ENCODE measurements at regions not wholly inside any gene's neighbourhood (a gene's known extent, or its start where the extent isn't known, plus 50 kb on each side); places are given as distances from the start of the nearest gene placed in this dataset.
"Not testable (repeated sequence)": the region's sequence is repeated elsewhere in the genome, so short reads cannot be mapped to it uniquely, and the experiment has no call there.

DNA sequence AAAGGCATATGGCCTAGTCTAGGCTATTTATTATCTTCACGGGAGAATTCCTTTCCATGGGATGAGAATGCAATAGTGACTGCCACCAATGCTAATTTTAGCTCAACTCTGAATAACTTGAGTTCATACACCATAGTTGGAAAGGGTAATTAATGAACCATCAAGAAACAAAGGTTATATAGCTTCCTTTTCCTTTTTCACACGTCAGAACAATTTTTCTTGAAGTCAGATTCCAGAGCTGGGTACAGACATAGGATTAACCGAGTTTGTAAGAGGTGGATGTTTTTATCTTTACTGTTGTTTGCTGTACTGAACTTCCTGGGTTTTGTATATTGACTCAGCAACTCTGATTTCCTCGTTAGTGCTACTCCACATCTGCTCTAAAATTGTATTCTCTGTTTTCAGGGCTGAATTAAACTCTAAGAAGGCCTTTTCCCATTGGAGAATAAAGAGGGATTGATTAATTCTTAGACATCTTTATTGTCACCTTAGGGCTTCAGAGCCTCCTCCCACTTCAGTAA lies 262.0 kb downstream of the NUF2 start:
- DNase-seq = no peak

DNA sequence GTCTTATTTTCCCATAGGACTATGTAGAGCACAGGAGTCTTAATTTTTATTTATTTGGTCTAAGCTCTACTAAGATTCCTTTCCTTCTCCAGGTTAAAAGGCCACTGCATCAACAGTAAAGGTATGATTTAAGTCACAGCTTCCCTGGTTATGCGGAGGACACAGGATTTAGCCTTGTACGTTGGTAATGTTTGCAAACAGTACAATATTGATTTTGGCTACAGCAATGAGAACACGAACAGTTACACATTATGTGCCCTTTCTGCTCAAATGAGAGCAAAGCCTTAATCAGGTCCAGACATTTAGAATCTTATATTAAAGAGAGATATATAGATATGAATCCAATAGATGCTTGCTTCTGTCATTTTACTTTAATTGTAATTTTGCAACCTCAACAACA lies 264.0 kb downstream of the NUF2 start:
- DNase-seq = no peak

DNA sequence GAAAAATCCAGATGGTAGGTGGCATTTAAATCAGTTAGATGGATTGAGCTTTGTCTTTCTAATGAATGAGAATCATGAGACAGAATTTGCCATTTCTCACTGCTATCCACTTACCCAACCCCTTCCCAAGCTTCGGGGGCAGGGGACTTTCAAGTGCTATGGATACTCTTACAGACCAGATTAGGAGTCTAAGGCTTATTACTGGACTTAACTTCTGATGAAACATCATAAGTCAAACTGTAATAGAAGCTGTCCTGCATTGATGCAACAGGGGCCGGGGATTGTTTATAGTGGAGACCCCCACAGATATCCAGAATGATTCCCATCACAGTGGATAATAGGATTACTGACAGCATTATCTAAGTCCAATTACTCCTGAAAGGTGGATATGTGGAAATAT lies 267.0 kb downstream of the NUF2 start:
- no peak for DNase-seq

DNA sequence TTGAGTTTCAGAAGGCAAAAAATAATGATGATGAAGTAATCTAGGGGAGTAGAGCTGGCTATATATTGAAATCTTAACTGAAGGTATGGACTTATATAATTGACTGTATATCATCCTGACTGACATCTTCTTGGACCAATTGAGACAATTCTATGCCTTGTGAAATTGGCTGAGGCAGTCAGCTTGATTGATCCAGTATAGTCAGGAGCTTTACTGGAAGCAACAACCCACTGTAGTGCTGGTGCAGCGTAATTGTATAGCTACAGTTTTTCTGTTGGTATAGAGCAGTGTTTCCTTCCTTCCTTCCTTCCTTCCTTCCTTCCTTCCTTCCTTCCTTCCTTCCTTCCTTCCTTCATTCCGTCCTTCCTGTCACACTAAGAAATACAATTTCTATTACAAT lies 268.0 kb downstream of the NUF2 start:
- no peak for DNase-seq

DNA sequence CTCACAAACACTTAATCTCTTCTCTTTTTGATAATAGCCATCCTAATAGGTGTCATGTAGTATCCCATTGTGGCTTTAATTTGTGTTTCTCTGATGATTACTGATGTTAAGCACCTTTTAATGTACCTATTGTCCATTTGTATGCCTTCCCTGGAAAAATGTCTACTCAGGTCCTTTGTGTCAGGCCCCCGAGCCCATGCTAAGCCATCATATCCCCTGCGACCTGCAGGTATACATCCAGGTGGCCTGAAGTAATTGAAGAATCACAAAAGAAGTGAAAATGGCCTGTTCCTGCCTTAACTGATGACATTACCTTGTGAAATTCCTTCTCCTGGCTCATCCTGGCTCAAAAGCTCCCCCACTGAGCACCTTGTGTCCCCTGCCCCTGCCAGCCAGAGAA lies 269.4 kb downstream of the NUF2 start:
- DNase-seq = not testable (repeated sequence)

DNA sequence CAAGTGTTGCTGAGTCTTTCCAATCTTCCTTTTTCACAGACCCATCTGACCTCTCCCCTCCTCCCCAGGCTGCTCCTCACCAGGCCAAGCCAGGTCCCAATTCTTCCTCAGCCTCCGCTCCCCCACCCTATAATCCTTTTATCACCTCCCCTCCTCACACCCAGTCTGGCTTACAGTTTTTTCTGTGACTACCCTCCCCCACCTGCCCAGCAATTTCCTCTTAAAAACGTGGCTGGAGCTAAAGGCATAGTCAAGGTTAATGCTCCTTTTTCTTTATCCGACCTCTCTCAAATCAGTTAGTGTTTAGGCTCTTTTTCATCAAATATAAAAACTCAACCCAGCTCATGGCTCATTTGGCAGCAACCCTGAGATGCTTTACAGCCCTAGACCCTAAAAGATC lies 270.9 kb downstream of the NUF2 start:
- not testable (repeated sequence) for DNase-seq

DNA sequence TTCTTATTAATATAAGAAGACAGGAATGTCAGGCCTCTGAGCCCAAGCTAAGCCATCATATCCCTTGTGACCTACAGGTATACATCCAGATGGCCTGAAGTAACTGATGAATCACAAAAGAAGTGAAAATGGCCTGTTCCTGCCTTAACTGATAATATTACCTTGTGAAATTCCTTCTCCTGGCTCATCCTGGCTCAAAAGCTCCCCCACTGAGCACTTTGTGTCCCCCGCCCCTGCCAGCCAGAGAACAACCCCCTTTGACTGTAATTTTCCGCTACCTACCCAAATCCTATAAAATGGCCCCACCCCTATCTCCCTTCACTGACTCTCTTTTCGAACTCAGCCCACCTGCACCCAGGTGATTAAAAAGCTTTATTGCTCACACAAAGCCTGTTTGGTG lies 274.4 kb downstream of the NUF2 start:
- not testable (repeated sequence) for DNase-seq

DNA sequence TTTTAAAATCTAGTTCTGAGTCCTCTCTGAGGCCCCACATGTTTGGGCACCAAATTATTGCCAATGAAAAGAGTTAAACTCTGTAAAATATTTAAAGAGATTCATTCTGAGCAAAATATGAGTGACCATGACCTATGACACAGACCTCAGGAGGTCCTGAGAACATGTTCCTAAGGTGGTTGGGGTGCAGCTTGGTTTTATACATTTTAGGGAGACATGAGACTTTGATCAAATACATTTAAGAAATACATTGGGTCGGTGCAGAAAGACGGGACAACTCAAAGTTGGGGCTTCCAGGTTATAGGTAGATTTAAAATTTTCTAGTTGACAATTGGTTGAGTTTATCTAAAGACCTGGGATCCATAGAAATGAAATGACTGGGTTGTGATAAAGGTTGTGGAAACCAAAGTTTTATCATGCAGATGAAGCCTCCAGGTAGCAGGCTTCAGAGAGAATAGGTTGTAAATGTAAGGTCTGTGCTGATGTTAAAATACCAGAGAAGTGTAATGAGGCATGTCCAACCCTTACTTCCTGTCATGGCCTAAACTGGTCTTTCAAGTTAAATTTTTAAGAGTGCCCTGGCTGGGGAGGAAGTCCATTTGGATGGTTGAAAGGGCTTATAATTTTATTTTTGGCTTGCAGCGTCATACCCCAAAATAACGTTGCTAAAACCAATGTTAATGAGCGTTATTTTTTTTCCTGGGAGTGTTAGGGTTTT lies 274.9 kb downstream of the NUF2 start:
- DNase-seq = no peak

DNA sequence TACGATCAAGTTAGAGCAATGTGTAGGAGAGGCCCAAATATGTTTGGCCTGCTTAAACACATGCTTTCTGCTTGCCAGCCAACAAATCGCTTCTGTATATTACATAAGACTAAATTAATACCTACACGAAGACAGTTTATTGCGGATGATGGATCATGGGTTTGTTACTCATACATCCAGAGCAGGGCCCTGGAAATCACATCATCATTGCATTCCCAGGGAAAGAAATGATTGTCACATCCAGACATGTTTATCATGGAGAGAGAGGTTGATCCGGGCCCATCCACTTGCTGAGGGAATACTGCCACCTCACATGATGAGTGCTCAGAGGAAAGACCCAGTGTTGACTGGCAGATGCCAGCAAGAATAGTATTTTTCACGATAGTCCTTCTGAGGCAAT lies 282.6 kb downstream of the NUF2 start:
- no peak for DNase-seq

DNA sequence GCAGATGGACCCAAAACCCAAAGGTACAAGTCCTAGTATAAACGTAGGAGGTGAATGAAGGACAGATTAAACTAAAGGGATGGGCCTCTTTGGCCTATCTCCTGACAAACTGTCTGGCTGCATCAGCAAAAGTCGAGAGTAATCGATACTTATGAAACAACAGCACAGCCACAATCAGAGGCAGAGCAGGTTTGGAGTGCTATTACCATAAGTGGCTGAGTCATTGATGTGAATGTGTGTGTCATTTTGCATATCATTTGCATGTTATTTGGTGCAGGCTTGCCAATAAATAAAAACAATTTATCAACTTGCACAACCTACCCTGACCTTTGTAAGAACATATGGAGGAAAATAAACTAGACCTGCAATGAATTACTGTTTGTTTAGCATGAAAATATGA lies 283.1 kb downstream of the NUF2 start:
- DNase-seq = no peak

DNA sequence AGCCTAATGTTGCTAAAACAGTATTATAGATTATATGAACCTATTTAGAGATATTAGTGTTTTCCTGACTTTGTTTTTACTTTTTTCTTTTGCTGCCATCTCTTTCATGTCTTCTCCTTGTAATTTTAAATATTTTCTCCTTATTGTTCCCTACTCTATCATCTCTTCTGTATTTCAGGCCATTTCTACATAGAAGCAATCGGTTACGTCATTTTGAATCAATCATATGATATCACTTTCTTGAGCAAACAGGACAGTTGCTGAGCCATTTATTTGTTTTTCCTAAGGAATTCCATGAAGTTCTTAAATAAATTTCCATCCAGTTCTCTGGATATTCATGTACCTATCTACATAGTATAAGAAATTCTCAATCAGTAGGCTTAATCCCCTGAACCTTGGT lies 287.2 kb downstream of the NUF2 start:
- no peak for DNase-seq

DNA sequence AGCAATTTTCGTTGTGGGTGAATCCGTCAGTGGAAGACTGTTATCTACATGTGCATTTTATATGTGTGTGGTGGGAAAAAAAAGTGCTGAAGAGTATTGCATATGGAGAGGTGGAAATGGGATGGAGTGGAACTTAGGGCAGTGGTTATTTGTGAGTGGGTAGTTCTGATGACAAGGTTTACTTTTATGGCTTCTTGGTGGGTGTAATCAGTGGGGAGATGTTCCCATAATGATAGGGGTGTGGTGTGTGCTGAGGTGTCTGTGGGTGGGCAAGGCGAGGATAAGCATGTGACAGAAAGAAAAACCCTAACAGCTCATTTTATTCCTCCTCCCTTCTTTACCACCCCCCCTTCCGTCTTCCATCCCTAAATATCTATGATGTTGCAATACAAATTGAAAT lies 288.1 kb downstream of the NUF2 start:
- no peak for DNase-seq

DNA sequence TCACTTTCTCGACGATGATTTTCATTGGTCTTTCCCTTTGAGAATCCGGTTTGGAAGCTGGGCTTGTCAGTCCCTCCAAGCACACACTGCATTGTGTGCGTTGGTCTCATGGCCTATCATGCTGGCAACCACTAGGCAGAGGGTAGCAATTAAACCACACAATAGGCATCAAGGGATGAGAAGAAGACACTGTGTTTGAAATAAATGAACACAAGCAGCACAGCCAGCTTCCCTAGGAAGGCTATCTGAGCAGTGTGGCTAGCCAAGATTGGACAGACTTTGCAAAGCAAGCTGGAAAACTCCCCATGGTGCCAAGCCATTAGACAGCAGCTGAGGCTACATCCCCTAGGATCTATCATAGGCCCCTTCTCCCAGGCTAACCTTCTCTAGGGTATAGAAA lies 288.7 kb downstream of the NUF2 start:
- DNase-seq = peak; percentile 34

DNA sequence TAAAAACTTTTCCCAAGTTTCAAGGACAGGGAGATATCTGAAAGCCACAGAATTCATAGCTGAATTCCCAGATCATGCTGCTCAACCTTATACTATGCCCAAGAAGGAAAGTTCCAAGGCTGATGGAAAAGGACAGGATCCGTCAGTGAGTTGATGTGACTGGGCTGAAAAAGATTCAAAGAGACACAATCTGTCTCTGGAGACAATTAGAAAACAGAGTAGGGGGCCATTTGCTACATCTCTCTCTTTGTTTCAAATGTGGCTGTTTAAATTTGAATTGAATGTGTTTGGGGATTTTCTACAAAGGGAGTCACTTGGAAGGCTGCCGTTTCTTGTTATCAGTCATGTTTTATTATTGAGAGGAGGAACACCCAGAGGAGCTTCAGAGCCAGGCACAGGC lies 292.6 kb downstream of the NUF2 start:
- DNase-seq = no peak

DNA sequence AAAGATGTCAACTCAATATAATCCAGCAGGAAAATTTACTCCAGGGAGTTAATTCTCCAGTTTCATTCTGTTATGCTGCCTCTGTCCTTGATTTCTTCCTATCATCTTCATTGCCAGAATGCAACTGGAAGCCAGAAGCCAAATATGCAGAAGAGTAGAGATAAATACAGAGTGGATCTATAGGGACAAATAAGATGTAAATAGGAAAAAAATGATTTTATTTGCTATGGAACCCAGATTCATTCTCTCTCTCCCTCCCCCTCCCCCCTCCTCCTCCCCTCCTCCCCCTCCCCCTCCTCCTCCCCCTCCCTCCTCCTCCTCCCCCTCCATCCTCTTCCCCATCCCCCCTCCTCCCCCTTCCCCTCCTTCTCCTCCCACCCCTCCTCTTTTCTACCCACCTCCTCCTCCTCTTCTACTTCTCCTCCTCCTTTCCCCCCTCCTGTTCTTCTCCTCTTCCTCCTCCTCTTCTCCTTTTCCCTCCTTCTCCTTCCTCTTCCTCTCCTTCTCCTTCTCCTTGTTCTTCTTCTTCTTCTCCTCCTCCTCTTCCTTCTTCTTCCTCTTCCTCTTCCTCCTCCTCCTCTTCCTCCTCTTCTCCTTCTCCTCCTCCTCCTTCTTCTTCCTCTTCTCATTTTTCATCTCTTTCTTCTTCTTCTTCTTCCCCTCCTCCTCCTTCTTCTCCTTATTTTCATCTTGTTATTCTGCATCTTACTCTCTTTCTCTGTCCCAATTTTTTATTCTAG lies 306.4 kb downstream of the NUF2 start:
- no peak for DNase-seq

DNA sequence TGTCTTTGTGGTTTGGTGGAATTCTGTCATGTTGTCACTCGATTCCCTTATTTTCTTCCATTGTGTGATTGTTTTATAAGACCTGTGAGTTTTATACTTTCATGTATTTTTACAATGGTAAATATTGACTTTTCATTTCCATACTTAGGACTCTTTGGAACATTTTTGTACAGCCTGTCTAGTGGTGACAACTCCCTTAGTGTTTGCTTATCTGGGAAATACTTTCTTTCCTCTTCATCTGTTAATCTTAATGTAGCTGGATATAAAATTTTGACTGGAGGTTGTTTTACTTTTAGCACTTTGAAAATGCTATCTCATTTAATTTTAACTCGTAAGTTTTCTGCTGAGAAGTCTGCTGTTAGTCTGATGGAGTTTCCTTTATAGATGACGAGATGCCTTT lies 310.5 kb downstream of the NUF2 start:
- no peak for DNase-seq

DNA sequence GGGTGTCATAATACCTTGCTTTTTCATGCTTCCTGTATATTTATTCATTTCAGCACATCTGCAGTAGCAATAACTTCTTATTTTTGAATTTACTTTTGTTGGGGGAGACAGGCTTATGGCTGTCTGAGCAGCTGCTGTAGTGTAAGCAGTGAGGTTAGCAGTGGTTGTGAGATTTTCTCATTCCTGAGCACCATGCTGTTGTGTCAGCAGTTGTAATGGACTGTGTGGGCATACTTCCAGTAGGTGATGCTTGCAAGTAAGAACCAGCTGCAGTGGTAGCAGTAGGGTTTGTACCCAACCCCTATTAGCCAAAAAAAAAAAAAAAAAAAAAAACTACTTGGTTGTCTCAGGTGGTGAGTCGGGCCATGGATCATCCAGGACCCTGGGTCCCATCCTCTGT lies 311.6 kb downstream of the NUF2 start:
- DNase-seq = no peak

DNA sequence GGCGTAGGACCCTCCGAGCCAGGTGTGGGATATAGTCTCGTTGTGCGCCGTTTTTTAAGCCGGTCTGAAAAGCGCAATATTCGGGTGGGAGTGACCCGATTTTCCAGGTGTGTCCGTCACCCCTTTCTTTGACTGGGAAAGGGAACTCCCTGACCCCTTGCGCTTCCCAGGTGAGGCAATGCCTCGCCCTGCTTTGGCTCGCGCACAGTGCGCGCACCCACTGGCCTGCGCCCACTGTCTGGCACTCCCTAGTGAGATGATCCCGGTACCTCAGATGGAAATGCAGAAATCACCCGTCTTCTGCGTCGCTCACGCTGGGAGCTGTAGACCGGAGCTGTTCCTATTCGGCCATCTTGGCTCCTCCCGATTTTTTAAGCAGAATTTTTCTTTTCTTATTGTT lies 323.9 kb downstream of the NUF2 start:
- not testable (repeated sequence) for DNase-seq

DNA sequence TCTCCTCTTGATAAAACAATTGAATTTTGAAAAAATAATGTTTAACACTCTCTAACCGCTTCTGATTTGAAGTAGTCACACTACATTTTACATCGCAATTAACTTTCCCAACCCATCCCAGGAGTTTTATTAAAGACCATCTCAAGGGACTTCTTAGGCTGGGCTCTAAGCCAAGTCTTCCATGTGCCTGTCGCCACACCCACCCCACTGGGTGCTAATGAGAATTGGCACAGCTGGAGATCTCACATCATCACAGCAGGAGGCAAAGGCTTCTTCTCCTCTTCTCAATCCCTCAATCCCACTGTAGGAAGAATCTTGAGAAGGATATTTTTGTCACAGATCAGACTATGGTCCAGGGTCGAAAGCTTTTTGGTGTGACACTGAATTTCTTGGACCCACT lies 328.9 kb downstream of the NUF2 start:
- peak; percentile 71 for DNase-seq

DNA sequence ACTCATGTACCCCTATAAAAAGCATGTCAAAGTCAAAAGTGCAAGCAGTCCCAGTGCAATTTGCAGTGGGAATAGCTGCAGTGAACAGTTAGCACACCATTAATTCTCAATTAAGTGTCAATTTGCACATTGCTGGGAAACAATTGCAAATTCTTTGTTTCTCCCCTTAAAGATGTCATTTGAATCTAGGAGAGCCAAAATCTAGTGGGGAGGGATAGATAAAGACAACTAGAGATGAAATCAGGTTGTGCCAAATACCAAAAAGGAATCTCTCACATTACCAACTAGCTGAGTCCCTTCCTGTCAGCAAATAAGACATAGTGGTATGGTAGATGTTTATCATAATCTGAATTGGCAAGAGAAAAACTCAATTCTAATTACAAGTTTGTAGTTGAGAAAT lies 330.7 kb downstream of the NUF2 start:
- no peak for DNase-seq

DNA sequence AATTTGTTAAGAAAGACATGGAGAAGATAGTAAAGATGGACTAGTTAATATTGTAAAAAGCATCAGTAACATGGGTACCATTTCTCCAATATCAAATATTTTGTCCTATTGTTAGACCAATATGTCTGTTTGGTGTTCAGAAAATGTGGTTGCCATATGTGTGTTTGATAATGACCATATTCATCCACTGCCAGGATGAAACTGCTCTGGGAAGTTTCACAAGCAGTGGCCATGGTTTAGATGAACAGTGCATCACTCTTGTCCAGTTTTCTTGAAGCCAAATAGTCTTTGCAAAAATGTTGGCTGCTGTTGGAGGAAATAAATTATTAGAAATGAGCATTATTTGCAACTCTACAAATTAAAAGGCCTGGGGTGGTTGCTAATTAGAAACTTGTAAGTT lies 333.8 kb downstream of the NUF2 start:
- DNase-seq = no peak

DNA sequence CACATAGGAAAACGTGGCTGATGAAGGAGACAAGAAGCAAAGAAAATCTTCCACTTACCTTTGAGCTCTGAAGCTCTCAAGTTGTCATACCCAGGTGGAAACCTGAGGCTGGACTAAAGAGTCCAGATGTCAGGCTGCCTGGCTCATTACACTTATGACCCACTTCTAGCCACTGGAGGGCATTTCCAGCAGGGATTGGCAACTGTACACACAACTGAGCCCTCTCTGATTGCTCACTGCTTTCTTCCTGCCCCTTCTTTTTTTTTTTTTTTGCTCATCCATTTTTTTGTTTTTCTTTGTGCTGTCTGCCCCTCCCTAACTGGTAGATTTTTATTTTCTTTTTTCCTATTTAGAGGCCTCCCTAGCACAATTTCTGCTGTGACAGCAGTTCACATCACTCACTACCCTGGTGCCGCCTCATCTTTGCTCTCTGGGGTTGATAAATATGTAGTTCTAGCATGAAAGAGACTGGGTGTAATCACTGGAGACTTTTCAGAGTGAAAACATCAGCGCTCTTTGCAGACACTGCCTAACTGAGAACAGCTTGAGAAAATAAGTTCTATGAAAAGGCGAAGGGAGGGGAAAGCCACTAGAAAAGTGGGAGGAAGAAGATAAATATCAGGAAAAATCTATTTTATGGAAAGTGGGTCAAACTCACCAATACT lies 334.5 kb downstream of the NUF2 start:
- peak; percentile 90 for DNase-seq

DNA sequence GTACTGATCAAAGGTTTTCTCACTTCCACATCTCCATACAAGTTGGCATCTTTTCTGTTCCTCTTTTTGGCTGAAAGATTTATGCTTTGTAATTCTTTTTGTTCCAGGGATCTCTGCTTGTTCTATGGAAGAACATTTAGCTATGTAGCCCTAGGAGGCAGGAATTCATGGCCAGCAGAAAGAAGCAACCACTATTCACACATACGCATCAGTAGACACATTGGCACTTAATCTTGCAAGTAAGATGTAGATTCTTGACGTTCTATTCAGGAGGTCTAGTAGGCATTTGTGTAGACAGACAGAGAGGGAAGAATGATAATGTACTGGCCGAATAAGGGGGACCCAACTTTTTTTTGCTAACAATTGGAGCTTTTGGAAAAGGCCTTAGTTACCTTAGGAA lies 336.0 kb downstream of the NUF2 start:
- DNase-seq = no peak

DNA sequence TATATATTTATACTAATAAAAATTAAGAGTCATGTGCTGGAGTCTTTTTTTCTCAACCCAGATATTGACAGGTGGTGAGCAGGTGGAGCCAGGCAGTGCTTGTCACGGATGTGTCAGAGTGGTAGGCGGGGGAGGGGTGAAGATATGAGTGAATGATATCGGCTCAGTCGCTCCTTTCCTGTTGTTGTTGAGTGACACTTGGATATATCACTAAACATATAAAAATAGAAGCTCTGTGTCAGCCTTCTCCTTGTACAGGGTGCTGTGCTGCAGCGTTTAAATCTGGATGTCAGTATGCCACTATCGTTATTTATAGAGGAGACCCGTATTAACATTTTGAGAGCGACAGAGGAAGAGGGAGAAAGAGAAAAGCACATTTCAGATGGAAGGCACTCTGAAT lies 339.6 kb downstream of the NUF2 start:
- no peak for DNase-seq
